Erythroblast (primary cell): ENCODE measurements at regions not wholly inside any gene's neighbourhood (a gene's known extent, or its start where the extent isn't known, plus 50 kb on each side); places are given as distances from the start of the nearest gene placed in this dataset.
"Not testable (repeated sequence)": the region's sequence is repeated elsewhere in the genome, so short reads cannot be mapped to it uniquely, and the experiment has no call there.

Source experiments
- GATA1 ChIP-seq: IDR thresholded peaks from 2 replicates; pipeline ENCODE4 v1.6.1; 2011; ENCODE audit warnings: low read depth, mild to moderate bottlenecking, control low read depth, low read length, moderate library complexity
- POLR2A ChIP-seq: IDR thresholded peaks from 2 replicates; pipeline ENCODE4 v1.6.1; 2011; ENCODE audit warnings: mild to moderate bottlenecking, low read length

GRCh38 chr11:23484146-23484545 is 623.9 kb upstream of the CCDC179 start:
- TF ChIP-seq POLR2A, GATA1: not testable (repeated sequence)
